GM12891 (cell line): ENCODE measurements at regions not wholly inside any gene's neighbourhood (a gene's known extent, or its start where the extent isn't known, plus 50 kb on each side); places are given as distances from the start of the nearest gene placed in this dataset.

Experiments
- DNase-seq: peaks from one replicate; pipeline ENCODE4 v3.0.0; 2011; ENCODE audit warnings: low spot score; ENCODE audit not compliant: insufficient read length
- FAIRE-seq: peaks from 2 replicates; lab custom pipeline; 2011; peaks lifted over from hg19 to GRCh38; lab: Jason Lieb, UNC
- PAX5 ChIP-seq: IDR thresholded peaks from 2 replicates; pipeline ENCODE4 v1.6.1; 2011; ENCODE audit warnings: low read length, moderate library complexity, mild to moderate bottlenecking; ENCODE audit not compliant: insufficient read depth, severe bottlenecking
- POLR2A ChIP-seq: IDR thresholded peaks from 2 replicates; pipeline ENCODE4 v1.6.1; 2011; ENCODE audit warnings: low read depth, low read length, control low read depth
- POLR2AphosphoS5 ChIP-seq: IDR thresholded peaks from 2 replicates; pipeline ENCODE4 v1.6.1; 2011; ENCODE audit warnings: low read depth, low read length, control low read depth
- POU2F2 ChIP-seq: IDR thresholded peaks from 2 replicates; pipeline ENCODE4 v1.6.1; 2011; ENCODE audit warnings: low read depth, mild to moderate bottlenecking, control low read depth, low read length, moderate library complexity
- SPI1 ChIP-seq: IDR thresholded peaks from 2 replicates; pipeline ENCODE4 v1.6.1; 2011; ENCODE audit warnings: low read depth, low read length, control low read depth
- TAF1 ChIP-seq: IDR thresholded peaks from 2 replicates; pipeline ENCODE4 v1.6.1; 2011; ENCODE audit warnings: low read depth, low read length, control low read depth

DNA sequence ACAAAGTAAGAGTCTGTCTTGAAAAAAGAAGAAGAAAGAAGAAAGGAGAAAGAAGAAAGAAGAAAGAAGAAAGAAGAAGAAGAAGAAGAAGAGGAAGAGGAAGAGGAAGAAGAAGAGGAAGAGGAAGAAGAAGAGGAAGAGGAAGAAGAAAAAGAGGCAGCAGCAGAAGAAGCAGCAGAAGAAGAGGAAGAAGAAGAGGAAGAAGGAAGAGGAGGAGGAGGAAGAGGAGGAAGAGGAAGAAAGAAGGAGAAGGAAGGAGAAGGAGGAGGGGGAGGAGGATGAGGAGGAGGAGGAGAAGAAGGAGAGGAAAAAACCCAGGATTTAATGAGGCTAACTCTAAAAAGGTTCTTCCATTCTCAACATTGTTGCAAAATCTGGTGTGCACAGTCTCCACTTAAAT, 95.4 kb upstream of the PDE10A start:
- DNase-seq, result no peak
- no peak for TF ChIP-seq PAX5
- TF ChIP-seq POU2F2, result no peak
- no peak for TF ChIP-seq POLR2A
- no peak for TF ChIP-seq TAF1
- no peak for TF ChIP-seq SPI1
- no peak for FAIRE-seq

DNA sequence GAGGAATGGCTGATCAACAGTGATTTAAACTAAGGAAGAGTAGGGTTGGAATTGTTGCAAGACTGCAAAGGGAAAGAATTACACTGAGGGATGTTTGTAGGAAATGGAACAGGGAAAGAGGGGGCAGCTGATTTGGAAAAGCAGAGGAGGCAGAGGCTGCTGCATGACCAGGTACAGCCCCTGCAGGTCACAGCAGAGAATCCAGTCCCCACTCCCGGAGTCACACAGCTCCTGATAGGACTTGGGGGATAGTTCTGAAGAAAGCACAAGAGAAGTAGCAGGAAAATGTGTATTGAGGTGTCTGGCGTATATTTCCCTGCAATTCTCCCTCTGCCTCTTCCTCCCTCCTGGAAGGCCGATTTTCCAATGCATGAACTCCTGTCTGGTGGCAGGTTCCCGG, 92.5 kb upstream of the PDE10A start:
- FAIRE-seq (no peak), DNase-seq (no peak)
- TF ChIP-seq POLR2A (no peak), POLR2AphosphoS5 (no peak), POU2F2 (no peak), SPI1 (no peak), TAF1 (no peak), PAX5 (no peak)

DNA sequence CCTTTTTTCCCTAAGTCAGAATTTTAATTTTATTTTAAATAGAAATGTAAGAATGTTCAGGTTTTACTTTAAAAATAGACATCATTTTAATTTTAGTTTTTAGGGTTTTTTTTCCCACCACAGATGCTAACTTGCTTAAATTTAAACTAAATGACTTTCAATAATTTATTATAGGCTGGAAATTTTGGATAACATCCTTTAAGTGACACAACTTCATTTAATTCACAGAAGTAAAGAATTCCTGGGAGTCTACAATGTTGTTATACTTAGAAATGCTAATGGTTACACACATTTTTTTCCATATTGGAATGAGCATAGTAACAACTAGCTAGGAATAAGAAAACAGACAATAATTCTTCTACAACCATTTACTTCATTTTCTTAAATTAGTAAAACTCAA, 90.5 kb upstream of the PDE10A start:
- DNase-seq (no peak), FAIRE-seq (no peak)

DNA sequence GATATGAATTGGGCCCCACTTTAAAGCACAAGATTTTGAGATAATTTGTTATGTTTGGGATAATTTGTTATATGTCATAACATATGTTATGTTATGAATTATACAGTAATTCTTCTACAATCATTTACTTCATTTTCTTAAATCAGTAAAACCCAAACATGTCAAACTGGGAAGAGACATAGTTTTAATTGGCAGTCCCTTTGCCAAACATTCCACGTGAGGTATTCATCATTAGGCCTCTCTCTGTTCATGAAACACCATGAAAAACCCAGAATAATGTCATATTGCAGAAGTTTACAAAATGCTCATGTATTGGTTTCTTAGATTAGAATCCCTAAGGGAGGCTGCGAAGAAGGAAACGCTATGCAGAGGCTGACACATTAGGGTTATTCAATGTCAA, 89.4 kb upstream of the PDE10A start:
- no peak for FAIRE-seq
- no peak for DNase-seq
- TF ChIP-seq PAX5 (no peak), SPI1 (no peak)

More for the DNA sequence above, 90.5 kb upstream of the PDE10A start:
- TF ChIP-seq SPI1 (no peak), POU2F2 (no peak), TAF1 (no peak), POLR2A (no peak), PAX5 (no peak), POLR2AphosphoS5 (no peak)

DNA sequence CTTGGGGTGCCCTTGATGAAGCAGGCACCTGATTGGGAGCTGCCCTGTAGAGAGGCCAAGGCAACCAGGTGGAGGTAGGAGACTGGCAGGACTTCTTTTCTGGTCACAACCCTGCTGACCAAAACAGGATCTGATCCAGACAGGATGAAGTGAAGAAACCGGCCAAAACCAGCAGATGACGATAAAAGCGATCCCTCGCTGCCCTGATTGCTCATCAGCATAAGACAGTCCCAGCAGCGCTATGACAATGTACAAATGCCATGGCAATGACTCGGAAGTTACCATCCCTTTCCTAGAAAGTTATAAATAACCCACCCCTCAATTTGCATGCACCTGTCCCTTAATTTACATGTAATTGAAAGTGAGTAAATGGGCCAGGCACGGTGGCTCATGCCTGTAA, 88.4 kb upstream of the PDE10A start:
- no peak for FAIRE-seq
- TF ChIP-seq POLR2AphosphoS5 (no peak), PAX5 (no peak), SPI1 (no peak), POLR2A (no peak)
- no peak for DNase-seq

DNA sequence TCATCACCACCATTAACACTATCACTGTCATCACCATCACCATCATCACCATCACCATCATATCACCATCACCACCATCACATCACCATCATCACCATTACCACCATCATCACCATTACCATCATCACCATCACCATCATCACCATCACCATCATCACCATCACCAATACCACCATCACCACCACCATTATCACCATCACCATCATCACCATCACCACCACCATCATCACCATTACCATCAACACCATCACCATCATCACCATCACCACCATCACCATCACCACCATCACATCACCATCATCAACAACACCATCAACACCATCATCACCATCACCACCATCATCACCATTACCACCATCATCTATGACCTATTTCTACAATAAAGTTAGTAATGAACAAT, 86.1 kb upstream of the PDE10A start:
- DNase-seq (no peak), FAIRE-seq (peak; percentile 71)
- no peak for TF ChIP-seq POU2F2
- TF ChIP-seq TAF1, result no peak
- no peak for TF ChIP-seq SPI1
- no peak for TF ChIP-seq POLR2AphosphoS5

DNA sequence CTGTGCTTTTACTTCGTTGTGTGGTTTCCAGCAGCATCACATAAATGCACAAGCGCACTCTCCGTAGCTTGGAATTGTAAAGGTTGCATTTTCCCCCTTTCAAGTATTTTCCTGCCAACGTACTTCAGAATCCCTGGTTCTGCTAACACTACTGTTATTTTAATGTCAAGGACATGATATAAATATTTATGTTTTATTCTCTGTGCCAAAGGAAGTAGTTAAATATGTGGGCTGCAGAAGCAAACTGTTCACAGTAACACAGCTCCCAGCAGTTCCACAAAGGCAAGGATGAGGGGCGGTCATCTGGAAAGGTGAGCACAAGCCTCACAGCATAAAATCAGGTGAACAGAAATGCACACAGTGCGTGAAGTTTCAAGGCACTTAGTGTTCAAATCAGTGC, 85.3 kb upstream of the PDE10A start:
- DNase-seq (no peak), FAIRE-seq (no peak)
- TF ChIP-seq TAF1 (no peak), PAX5 (no peak), POLR2A (no peak), POU2F2 (no peak), SPI1 (no peak), POLR2AphosphoS5 (no peak)

DNA sequence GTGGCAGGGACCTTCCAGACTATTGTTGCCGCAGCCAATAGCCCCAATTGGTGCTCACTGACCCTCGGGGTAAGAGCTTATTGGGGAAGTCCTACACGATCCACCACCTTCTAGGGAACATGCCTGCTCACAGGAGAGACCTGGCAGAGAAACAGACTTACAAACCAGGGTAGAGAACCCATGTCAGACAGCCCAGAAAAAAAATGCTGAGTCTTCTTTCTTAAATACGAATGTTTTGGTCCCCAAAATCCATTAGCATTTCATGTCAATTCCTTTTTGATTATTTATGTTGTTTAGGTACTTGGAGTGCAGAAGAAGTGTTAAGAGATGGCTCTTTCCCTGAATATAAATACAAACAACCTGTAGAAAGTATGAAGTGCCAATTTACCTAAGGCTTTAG, 84.9 kb upstream of the PDE10A start:
- TF ChIP-seq POLR2A, result no peak
- no peak for TF ChIP-seq POU2F2
- no peak for TF ChIP-seq TAF1
- TF ChIP-seq POLR2AphosphoS5, result no peak
- no peak for TF ChIP-seq PAX5
- TF ChIP-seq SPI1, result no peak
- FAIRE-seq (no peak), DNase-seq (no peak)

DNA sequence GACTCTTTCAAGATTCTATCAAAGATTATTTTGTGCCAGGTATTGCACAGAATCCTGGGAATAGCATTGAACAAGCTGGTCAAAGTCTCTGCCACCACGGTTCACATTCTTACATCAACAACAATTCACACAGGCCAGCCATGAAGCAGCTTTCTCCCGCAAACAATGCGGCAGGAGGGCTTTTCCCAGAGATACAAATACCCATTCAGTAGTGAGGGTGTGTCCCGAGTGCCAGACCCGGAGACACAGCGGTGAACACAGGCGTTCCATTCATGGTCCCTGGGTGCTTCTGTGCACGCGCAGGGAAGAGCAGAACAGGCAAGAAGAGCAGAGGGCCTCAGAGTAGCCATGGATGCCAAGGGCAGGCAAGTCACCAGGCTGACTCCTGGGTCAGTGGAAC, 83.3 kb upstream of the PDE10A start:
- FAIRE-seq (no peak), DNase-seq (no peak)
- TF ChIP-seq POLR2A (no peak), TAF1 (no peak), SPI1 (no peak), PAX5 (no peak), POLR2AphosphoS5 (no peak), POU2F2 (no peak)

DNA sequence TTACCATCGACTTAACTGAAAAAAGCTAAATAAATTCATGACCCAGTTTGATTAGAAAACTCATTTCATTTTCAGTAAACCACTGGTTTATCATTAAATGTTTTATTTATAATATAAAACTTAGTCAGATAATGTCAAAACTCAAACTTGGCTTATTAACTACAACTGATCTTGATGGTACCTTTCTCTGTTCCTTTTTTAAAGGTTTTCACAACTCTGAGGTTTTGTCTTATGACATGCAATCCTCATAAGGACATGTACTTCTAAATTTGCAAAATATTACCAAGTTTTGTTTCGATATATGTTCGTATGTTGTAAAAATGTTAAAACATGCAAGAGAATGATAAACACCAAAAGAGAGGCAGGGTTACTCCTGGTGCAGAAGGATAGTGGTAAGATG, 82.5 kb upstream of the PDE10A start:
- FAIRE-seq, result no peak
- TF ChIP-seq POLR2AphosphoS5 (no peak), SPI1 (peak; percentile 41; the same call in 1 of the 2 replicates), POU2F2 (no peak)
- no peak for DNase-seq

DNA sequence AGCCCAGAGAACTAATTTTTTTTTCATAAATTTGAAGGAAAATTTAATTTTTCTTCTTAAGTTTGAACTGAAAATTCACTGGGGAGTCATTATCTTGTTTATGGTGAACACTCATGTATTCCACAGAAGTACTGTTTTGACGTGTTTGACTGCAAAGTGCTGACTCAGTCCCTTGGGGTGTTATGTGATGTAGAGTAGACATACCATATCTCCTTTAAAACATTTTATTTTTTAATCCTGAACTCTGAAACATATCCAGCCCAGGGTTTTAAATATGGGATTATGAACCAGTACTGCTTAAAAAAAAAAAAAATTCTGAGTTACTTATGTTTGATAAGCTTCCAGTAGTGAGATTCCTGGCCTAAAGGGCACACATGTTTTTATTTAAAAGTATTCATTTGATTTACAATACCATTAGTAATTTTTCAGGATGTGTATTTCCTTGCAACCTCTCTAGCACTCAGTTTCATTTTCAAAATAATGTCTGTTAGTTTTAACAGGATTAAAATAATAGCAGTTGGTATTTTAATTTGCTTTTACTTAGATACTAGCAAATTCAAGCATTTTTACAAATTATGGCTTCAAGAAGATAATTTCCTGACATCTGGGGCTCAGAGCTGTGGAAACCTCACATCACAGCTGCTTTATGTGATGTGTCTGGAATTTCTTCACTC, 81.7 kb upstream of the PDE10A start:
- no peak for TF ChIP-seq POU2F2
- no peak for TF ChIP-seq POLR2A
- no peak for TF ChIP-seq SPI1
- no peak for TF ChIP-seq TAF1
- no peak for TF ChIP-seq PAX5
- no peak for TF ChIP-seq POLR2AphosphoS5
- FAIRE-seq (no peak), DNase-seq (no peak)
